OCI-LY1 (cell line): ENCODE measurements at regions not wholly inside any gene's neighbourhood (a gene's known extent, or its start where the extent isn't known, plus 50 kb on each side); places are given as distances from the start of the nearest gene placed in this dataset.

Experiments used
- H2AFZ ChIP-seq: fragments of 200-600 bp; sonication (generic), shearing (Covaris generic); 2 replicates; pipeline ENCODE4 v1.6.0; 2014; ENCODE audit warnings: antibody characterized with exemption, mild to moderate bottlenecking, low read length
- H3F3A ChIP-seq: fragments of 200-600 bp; sonication (generic), shearing (Covaris generic); 2 replicates; pipeline ENCODE4 v1.6.0; 2014; ENCODE audit warnings: mild to moderate bottlenecking, antibody characterized with exemption, low read length, moderate library complexity; ENCODE audit not compliant: insufficient read depth
- H3K27ac ChIP-seq: fragments of 200-600 bp; sonication (generic); 2 replicates; pipeline ENCODE4 v1.5.1; 2014; ENCODE audit warnings: low read length, mixed run types, mild to moderate bottlenecking, low read depth; ENCODE audit not compliant: poor library complexity, severe bottlenecking
- H3K27me3 ChIP-seq: fragments of 200-600 bp; sonication (generic); 2 replicates; pipeline ENCODE4 v1.6.0; 2014; ENCODE audit warnings: antibody characterized with exemption, mild to moderate bottlenecking, low read length, moderate library complexity; ENCODE audit not compliant: insufficient read depth
- H3K36me3 ChIP-seq: fragments of 200-600 bp; sonication (generic); 2 replicates; pipeline ENCODE4 v1.6.1; 2014; ENCODE audit warnings: mild to moderate bottlenecking, antibody characterized with exemption, low read length, moderate library complexity, mixed read lengths; ENCODE audit not compliant: insufficient read depth
- H3K4me1 ChIP-seq: fragments of 200-600 bp; sonication (generic); 2 replicates; pipeline ENCODE4 v1.5.1; 2014; ENCODE audit warnings: mild to moderate bottlenecking, low read length, moderate library complexity; ENCODE audit not compliant: insufficient read depth, severe bottlenecking
- H3K4me2 ChIP-seq: fragments of 200-600 bp; sonication (generic), shearing (Covaris generic); 2 replicates; pipeline ENCODE4 v1.6.1; 2014; ENCODE audit warnings: low read length
- H3K4me3 ChIP-seq: fragments of 200-600 bp; sonication (generic); 2 replicates; pipeline ENCODE4 v1.5.1; 2014; ENCODE audit warnings: low read length, low read depth, mild to moderate bottlenecking, mixed read lengths; ENCODE audit not compliant: poor library complexity, severe bottlenecking
- H3K79me2 ChIP-seq: fragments of 200-600 bp; shearing (Covaris generic); 2 replicates; pipeline ENCODE4 v1.6.1; 2016; ENCODE audit warnings: mixed run types, low read length, mixed read lengths; ENCODE audit not compliant: insufficient read depth
- H3K9ac ChIP-seq: fragments of 200-600 bp; sonication (generic), shearing (Covaris generic); 2 replicates; pipeline ENCODE4 v1.6.1; 2014; ENCODE audit warnings: mild to moderate bottlenecking, low read length, mixed read lengths
- H3K9me2 ChIP-seq: fragments of 200-600 bp; sonication (generic), shearing (Covaris generic); 2 replicates; pipeline ENCODE4 v1.6.1; 2014; ENCODE audit warnings: low read depth, mild to moderate bottlenecking, low read length, mixed read lengths
- H3K9me3 ChIP-seq: fragments of 200-600 bp; shearing (Covaris generic); 2 replicates; pipeline ENCODE4 v1.6.1; 2014; ENCODE audit warnings: low read length, mixed read lengths
- H4K20me1 ChIP-seq: fragments of 200-600 bp; sonication (generic), shearing (Covaris generic); 2 replicates; pipeline ENCODE4 v1.6.0; 2016; ENCODE audit warnings: mild to moderate bottlenecking, low read length; ENCODE audit not compliant: insufficient read depth
- CTCF ChIP-seq: fragments of 200-600 bp; sonication (generic), shearing (Covaris generic); IDR thresholded peaks from 2 replicates; pipeline ENCODE4 v1.5.1; 2017; ENCODE audit warnings: mild to moderate bottlenecking, antibody characterized with exemption, low read length, moderate library complexity, mixed read lengths
- EZH2 ChIP-seq: fragments of 200-600 bp; sonication (generic), shearing (Covaris generic); IDR thresholded peaks from 2 replicates; pipeline ENCODE4 v1.8.0; 2017; ENCODE audit warnings: borderline replicate concordance, mixed run types, mild to moderate bottlenecking, antibody characterized with exemption, low read length, moderate library complexity, mixed read lengths

GRCh38 chr14:101062065-101062450, 158.5 kb upstream of the RTL1 start:
- H4K20me1 ChIP-seq: no peaks in the 10 kb centered on the region
- TF ChIP-seq EZH2 (no peak), CTCF (no peak)
- H3K9me2 ChIP-seq: no peaks in the 10 kb centered on the region
- no peak overlapping the region for H3K9ac ChIP-seq
- no peaks in the 10 kb centered on the region for H3F3A ChIP-seq
- H3K4me2 ChIP-seq: no peak overlapping the region
- no peaks in the 10 kb centered on the region for H3K79me2 ChIP-seq
- no peaks in the 10 kb centered on the region for H3K36me3 ChIP-seq
- no peaks in the 10 kb centered on the region; the same call in 1 of the 2 replicates for H3K27me3 ChIP-seq
- no peak overlapping the region for H3K4me3 ChIP-seq
- H3K9me3 ChIP-seq: peaks cover 4% of the 10 kb centered on the region
- no peak overlapping the region for H3K27ac ChIP-seq
- no peaks in the 10 kb centered on the region for H3K4me1 ChIP-seq
- H2AFZ ChIP-seq: no peak overlapping the region

- Histone ChIP-seq H4K20me1 (no peaks in the 10 kb centered on the region), H3K9me3 (peaks cover under 1% of the 10 kb centered on the region), H3K36me3 (no peaks in the 10 kb centered on the region), H3K4me1 (no peaks in the 10 kb centered on the region), H3K27me3 (no peaks in the 10 kb centered on the region; the same call in 1 of the 2 replicates), H3K79me2 (no peaks in the 10 kb centered on the region), H2AFZ (no peak overlapping the region), H3K9ac (no peak overlapping the region), H3K4me2 (no peak overlapping the region), H3K4me3 (no peak overlapping the region), H3K27ac (no peak overlapping the region), H3K9me2 (no peaks in the 10 kb centered on the region), H3F3A (no peaks in the 10 kb centered on the region)
- TF ChIP-seq EZH2 (no peak), CTCF (no peak)
Observed at GRCh38 chr14:101062601-101063000, 159.1 kb upstream of the RTL1 start.

- Histone ChIP-seq H3K9ac (no peak overlapping the region), H3F3A (no peaks in the 10 kb centered on the region), H3K4me3 (no peak overlapping the region), H3K27me3 (no peaks in the 10 kb centered on the region; the same call in 1 of the 2 replicates), H3K9me3 (no peaks in the 10 kb centered on the region; the same call in 1 of the 2 replicates), H2AFZ (no peak overlapping the region), H3K4me1 (no peaks in the 10 kb centered on the region), H3K36me3 (no peaks in the 10 kb centered on the region), H3K79me2 (no peaks in the 10 kb centered on the region), H3K4me2 (no peak overlapping the region), H4K20me1 (no peaks in the 10 kb centered on the region), H3K27ac (no peak overlapping the region), H3K9me2 (no peaks in the 10 kb centered on the region)
- TF ChIP-seq CTCF (no peak), EZH2 (no peak)
Observed at GRCh38 chr14:101063121-101063520, 159.6 kb upstream of the RTL1 start.
